ENCODE measurements at regions not wholly inside any gene's neighbourhood (a gene's known extent, or its start where the extent isn't known, plus 50 kb on each side); places are given as distances from the start of the nearest gene placed in this dataset.
"Not testable (repeated sequence)": the region's sequence is repeated elsewhere in the genome, so short reads cannot be mapped to it uniquely, and the experiment has no call there.

- DNase-seq = no peak
Measured at GRCh38 chr13:104632736-104633135, 1566.5 kb upstream of the SLC10A2 start.

GRCh38 chr13:104625201-104625600 is 1559.0 kb upstream of the SLC10A2 start:
- no peak for DNase-seq

GRCh38 chr13:104616990-104617389 is 1550.8 kb upstream of the SLC10A2 start:
- DNase-seq = no peak

- DNase-seq = no peak
Measured at GRCh38 chr13:104614361-104615145, 1548.3 kb upstream of the SLC10A2 start.

GRCh38 chr13:104608331-104608730 is 1542.1 kb upstream of the SLC10A2 start:
- DNase-seq = no peak

GRCh38 chr13:104605435-104605834 is 1539.2 kb upstream of the SLC10A2 start:
- not testable (repeated sequence) for DNase-seq

GRCh38 chr13:104597546-104598180 is 1531.4 kb upstream of the SLC10A2 start:
- DNase-seq = no peak

- no peak for DNase-seq
Measured at GRCh38 chr13:104595511-104595910, 1529.3 kb upstream of the SLC10A2 start.

GRCh38 chr13:104594806-104595205 is 1528.6 kb upstream of the SLC10A2 start:
- DNase-seq = no peak

GRCh38 chr13:104593693-104594092 is 1527.5 kb upstream of the SLC10A2 start:
- no peak for DNase-seq

GRCh38 chr13:104593251-104593576 is 1527.0 kb upstream of the SLC10A2 start:
- no peak for DNase-seq

- DNase-seq = no peak
Measured at GRCh38 chr13:104592545-104593250, 1526.5 kb upstream of the SLC10A2 start.

- no peak for DNase-seq
Measured at GRCh38 chr13:104592127-104592526, 1525.9 kb upstream of the SLC10A2 start.

- DNase-seq = no peak
Measured at GRCh38 chr13:104586051-104586746, 1520.0 kb upstream of the SLC10A2 start.

- no peak for DNase-seq
Measured at GRCh38 chr13:104584481-104584880, 1518.3 kb upstream of the SLC10A2 start.

GRCh38 chr13:104580931-104581330 is 1514.7 kb upstream of the SLC10A2 start:
- DNase-seq = no peak

- DNase-seq = no peak
Measured at GRCh38 chr13:104577071-104577815, 1511.0 kb upstream of the SLC10A2 start.

GRCh38 chr13:104571893-104572229 is 1505.6 kb upstream of the SLC10A2 start:
- no peak for DNase-seq

GRCh38 chr13:104571161-104571892 is 1505.1 kb upstream of the SLC10A2 start:
- DNase-seq = no peak

GRCh38 chr13:104567114-104567513 is 1500.9 kb upstream of the SLC10A2 start:
- no peak for DNase-seq

- DNase-seq = no peak
Measured at GRCh38 chr13:104565888-104566287, 1499.7 kb upstream of the SLC10A2 start.

- DNase-seq = no peak
Measured at GRCh38 chr13:104553896-104554295, 1487.7 kb upstream of the SLC10A2 start.
